WTC11 (cell line): ENCODE measurements at regions not wholly inside any gene's neighbourhood (a gene's known extent, or its start where the extent isn't known, plus 50 kb on each side); places are given as distances from the start of the nearest gene placed in this dataset.

Experiments used
- ATF2 ChIP-seq: sonication (generic); formaldehyde crosslinking; IDR thresholded peaks from 2 replicates; pipeline ENCODE4 v1.8.1; 2022; ENCODE audit warnings: low read depth, missing genetic modification reagents, borderline replicate concordance
- CTCF ChIP-seq: fragments of 200-600 bp; IDR thresholded peaks from 2 replicates; pipeline ENCODE4 v1.8.0; 2022; ENCODE audit warnings: antibody characterized with exemption
- ELF4 ChIP-seq: sonication (generic); formaldehyde crosslinking; IDR thresholded peaks from 2 replicates; pipeline ENCODE4 v1.8.1; 2022; ENCODE audit warnings: low read depth, mild to moderate bottlenecking, moderate library complexity, missing genetic modification reagents
- ZNF219 ChIP-seq: sonication (generic); formaldehyde crosslinking; IDR thresholded peaks from 2 replicates; pipeline ENCODE4 v1.8.0; 2023; ENCODE audit warnings: missing genetic modification reagents, mild to moderate bottlenecking, borderline replicate concordance

DNA sequence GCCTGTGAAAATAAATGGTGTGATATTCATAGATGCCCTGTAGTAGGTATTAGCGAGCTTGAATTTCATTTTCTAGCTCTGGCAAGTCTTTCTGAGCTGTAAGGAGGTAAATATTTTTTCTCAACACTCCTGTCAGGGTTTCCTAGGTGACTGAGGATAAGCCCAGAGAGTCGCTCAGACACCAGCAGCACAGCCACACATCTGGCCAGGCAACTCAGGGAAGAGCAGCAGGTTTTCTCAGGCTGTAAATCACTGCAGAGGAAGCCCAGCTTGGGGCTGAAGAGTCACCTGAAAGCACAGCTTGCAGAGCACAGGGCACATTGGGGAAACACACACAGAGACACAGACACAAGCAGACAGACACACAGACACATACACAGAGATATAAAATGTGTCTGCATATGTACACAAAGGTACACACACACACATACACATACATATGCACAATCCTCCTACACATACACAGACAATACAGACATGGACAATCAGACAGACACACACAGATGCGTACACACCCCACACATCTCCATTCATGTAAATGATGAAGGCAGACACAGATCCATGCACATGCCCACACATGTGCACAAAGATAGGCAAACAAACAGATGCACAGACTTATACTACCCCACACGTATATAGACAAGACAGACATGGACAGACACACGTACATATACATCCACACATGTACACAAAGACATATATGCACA, 232.0 kb upstream of the TMTC1 start:
- no peak for TF ChIP-seq CTCF
- TF ChIP-seq ZNF219: no peak
- no peak for TF ChIP-seq ATF2
- no peak for TF ChIP-seq ELF4 (CRISPR knock-in tag)
